Stimulated activated CD8-positive, alpha-beta memory T cell treated with anti-CD3 and anti-CD28 coated beads, Interleukin-7, amount 100 ng/mL, for 24 hours (primary cell): ENCODE measurements at regions not wholly inside any gene's neighbourhood (a gene's known extent, or its start where the extent isn't known, plus 50 kb on each side); places are given as distances from the start of the nearest gene placed in this dataset.

Experiments used
- DNase-seq: peaks from one replicate; pipeline ENCODE4 v3.0.0-alpha.2; 2020; ENCODE audit warnings: low read depth

- DNase-seq, result no peak
Observed at GRCh38 chr9:105064248-105065097, 136.5 kb upstream of the ABCA1 start.

GRCh38 chr9:105065098-105066088 lies 137.4 kb upstream of the ABCA1 start:
- no peak for DNase-seq

GRCh38 chr9:105066275-105066865 lies 138.4 kb upstream of the ABCA1 start:
- DNase-seq, result no peak

- DNase-seq, result no peak
Observed at GRCh38 chr9:105067895-105068580, 140.1 kb upstream of the ABCA1 start.

- no peak for DNase-seq
Observed at GRCh38 chr9:105069285-105069684, 141.3 kb upstream of the ABCA1 start.

- no peak for DNase-seq
Observed at GRCh38 chr9:105069696-105070095, 141.7 kb upstream of the ABCA1 start.

- DNase-seq, result no peak
Observed at GRCh38 chr9:105070176-105070575, 142.2 kb upstream of the ABCA1 start.

GRCh38 chr9:105072476-105072875 lies 144.5 kb upstream of the ABCA1 start:
- DNase-seq, result no peak

- DNase-seq, result no peak
Observed at GRCh38 chr9:105073147-105073546, 145.2 kb upstream of the ABCA1 start.

- DNase-seq, result no peak
Observed at GRCh38 chr9:105074491-105074890, 146.5 kb upstream of the ABCA1 start.

- DNase-seq, result no peak
Observed at GRCh38 chr9:105076729-105077128, 148.8 kb upstream of the ABCA1 start.

- no peak for DNase-seq
Observed at GRCh38 chr9:105079457-105079856, 151.5 kb upstream of the ABCA1 start.

- DNase-seq, result no peak
Observed at GRCh38 chr9:105082843-105083242, 154.9 kb upstream of the ABCA1 start.

GRCh38 chr9:105083256-105083655 lies 155.3 kb upstream of the ABCA1 start:
- DNase-seq, result no peak

GRCh38 chr9:105087910-105088898 lies 156.2 kb upstream of the SLC44A1 start:
- no peak for DNase-seq

GRCh38 chr9:105089874-105090273 lies 154.6 kb upstream of the SLC44A1 start:
- DNase-seq, result no peak

- no peak for DNase-seq
Observed at GRCh38 chr9:105091004-105091640, 153.3 kb upstream of the SLC44A1 start.

- DNase-seq, result no peak
Observed at GRCh38 chr9:105093685-105094084, 150.8 kb upstream of the SLC44A1 start.

GRCh38 chr9:105098370-105098769 lies 146.1 kb upstream of the SLC44A1 start:
- DNase-seq, result no peak

GRCh38 chr9:105103776-105104175 lies 140.7 kb upstream of the SLC44A1 start:
- DNase-seq, result no peak
